ENCODE measurements at regions not wholly inside any gene's neighbourhood (a gene's known extent, or its start where the extent isn't known, plus 50 kb on each side); places are given as distances from the start of the nearest gene placed in this dataset.
A peak's percentile ranks its signal among the peaks of the same experiment; 100 is the strongest.

DNA sequence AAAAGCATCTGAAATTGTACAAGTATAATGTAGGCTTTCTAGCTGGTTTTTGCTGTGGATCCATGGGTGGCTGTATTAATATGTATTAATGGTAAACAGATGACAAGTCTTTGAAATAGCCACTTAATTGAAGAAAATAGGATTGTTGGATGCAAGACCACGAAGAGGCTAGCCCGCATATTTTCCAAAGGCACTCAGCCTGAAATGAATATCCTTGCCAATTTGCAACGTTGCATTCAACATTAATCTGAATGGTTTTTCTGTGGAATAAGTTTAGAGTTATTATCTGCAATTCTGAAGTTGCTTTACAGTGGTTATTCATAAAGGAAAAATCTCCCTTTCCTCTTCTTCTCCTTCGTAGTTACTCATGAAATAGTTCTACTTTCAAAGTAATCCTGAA, 86.2 kb upstream of the SPATS2L start:
- no peak for DNase-seq

DNA sequence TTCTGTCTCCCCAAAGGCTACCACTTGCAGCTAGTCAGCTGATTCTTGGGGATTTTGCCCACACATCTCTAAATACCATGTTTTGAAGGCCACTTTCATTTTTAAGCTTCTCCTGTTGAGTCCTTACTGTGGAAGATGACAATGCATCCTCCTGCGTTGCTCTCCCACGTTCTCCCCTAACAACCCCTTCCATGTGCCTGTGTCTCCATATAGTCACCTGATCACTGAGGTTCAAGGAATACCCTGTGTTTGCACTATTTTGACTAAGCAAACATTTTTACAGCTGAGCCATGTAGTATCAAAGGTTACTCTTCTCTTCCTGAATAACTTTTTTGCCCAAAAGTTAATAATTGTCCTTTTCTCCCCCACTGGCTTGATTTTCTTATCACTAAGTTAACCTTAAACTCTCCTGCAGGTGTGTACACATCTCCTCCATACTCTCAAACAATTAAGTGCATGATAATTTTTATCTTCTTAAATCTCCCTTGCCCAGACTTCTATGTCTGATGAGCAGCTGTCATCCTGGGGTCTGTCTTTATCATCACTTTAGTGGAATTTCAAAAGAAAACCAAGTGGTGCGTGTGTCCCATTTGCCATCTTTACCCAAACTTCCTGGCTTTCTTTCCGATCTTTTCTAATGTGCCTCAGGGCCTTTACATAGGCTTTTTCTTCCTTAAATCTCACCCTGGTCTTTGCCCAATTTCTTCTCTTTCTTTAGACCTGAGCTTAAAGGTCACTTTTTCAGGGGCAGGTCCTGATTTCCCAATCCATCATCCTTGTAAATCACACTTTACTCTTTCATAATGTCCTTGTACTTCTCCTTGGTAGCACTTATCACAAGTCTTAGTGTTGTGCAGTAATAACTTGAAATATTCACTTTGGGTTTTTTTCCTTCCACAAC, 85.2 kb upstream of the SPATS2L start:
- no peak for DNase-seq

DNA sequence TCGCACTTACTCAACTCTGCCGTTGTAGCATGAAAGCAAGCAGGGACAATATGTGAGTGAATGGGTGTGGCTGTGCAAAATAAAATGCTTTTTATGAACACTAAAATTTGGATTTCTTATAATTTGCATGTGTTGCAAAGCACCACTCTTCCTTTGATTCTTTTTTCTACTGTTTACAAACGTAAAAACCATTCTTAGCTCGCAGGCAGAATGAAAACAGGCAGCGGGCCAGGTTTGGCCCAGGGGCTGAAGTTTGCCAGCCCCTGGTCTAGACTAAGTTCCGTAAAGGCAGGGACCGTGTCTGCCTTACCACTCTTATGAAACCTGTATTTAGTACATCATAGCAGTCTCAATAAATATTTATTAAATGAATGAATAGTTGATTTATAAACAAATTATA, 83.7 kb upstream of the SPATS2L start:
- no peak for DNase-seq

DNA sequence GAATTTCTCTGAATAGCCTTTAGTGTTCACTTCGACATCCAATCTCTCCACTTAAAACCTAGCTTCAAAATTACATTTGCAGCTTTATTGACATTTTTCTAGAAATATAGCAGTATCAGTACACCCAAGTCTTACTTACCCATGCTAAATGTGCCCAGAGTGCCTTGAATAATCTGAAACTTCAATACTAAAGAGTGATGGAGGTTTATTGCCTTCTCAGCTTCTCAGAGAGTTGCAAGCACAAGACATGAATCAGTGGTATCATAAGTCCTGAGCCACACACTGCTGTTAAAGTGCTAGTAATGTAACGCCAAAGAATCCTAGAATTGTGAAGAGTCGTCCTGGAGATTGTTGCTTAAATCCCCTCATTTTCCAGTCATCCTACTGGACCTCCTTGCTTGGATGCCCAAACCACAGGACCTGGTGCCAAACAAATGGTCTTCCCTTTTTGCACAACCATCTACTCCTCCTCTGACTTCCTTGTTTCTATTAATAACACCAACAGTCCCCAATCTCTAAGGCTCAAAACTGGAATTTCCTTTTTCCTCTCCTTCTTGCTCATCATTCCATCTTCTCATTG, 83.2 kb upstream of the SPATS2L start:
- DNase-seq = peak; percentile 10

DNA sequence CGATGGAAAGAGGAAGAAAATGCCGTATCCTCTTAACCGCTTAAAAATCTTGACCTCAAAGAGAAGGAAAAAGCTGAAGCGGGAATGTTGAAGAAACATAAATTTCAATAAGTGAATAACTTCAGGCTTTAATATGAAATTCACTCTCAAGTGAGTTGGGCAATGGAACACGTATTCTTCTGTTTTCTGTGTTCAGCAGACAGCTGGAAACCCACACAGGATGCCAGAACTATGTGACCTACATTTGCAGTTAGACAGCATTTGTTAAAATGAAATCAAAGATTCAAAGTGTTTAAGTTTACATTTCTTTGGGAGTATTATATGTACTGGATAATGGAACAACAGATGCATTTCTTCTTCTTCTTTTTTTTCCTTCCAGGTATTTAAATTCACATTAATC, 80.5 kb upstream of the SPATS2L start:
- no peak for DNase-seq

DNA sequence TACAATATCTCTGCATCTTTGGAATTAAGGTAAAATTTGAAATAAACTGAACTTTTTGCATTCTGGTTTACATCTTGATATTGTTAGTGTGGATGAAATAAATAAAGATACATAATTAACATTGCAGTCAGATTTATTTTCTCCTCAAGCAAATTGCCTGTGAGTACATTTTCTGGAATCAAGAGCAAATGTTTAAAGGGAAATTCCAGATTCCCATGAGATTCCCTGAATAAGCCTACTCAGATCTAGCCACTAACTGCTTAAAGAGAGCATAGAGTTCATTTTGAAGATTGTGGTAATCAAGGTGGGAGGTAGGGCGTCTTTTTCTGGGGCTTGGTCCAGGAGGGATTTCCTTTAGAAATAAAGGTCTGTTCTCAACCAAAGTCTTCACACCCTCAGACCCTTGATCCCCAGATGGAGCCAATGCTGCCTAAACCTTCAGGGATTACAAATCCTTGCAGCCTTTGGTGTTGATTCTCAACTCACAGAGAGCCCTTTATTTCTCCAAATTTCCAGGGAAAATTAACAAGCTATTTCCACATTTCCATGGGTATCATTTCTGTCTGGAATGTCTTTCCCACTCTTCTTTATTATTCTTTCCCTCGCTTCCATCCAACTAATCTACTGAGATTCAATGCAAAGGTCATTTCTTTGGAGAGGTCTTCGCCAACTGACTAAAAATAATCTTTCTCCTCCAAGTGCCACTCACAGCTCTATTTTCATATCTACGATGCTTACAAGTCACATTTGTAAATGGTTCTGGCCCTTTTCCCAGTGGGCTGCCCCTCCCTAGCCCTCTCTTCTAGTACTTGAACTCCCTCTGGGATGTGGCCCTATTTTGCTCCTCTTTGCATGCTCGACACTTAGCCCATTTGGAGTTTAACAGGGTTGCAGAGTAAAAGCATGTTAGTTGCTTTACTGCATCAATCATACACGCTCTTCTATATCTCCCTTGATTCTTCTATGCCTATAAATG, 79.8 kb upstream of the SPATS2L start:
- DNase-seq = no peak

DNA sequence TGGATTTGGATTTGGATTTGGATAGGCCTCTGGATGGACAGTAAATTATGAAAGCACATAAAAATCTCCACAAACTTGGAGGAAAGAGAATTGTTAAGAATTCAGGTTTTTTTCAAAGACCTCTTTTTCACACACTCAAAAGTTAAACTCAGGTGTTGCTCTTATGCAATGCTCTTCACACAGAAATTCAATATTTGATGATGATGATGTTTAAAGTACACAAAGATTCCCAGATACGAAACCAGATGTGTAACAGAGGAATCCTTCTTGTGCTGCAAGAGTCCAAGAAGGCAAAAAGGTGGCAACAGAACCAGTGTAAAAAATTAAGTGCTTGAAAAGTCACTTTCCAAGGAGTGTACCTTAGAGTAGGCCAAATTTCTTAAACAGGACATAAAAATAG, 75.8 kb upstream of the SPATS2L start:
- no peak for DNase-seq

DNA sequence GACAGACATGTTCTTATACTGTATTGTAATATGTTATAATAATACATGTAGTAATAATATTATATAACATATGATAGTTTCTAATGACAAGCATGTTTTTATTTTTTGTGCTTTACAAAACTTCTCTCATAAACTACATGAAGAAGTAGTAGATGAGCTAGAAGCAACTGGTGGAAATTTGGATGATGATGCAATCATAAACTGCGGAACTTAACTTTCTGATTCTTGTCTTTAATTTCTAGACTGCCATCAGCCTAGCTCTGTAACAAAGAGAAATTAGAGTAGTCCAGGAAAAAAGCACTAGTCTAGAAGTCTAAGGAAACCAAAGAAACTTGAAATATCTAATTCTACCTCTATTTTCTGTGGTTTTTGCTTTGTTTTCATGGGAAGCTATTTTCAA, 71.0 kb upstream of the SPATS2L start:
- no peak for DNase-seq

DNA sequence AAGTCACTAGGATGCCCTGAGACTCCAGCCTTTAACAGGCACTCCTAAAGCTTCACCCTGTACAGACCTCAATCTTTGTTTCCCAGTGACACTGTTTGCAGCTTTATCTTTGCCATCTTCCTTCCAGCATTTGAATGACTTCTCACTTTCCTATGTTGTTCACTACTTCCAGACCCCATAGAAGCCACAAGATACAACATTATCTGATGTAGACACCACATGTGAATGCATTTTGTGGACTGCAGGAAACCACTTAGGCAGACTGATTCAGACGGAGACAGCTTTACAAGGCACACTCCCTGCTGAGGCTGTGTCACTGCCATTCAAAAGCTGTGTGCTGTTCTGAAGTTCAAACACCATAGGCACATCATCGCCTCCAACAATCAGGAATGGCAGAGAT, 67.3 kb upstream of the SPATS2L start:
- no peak for DNase-seq

DNA sequence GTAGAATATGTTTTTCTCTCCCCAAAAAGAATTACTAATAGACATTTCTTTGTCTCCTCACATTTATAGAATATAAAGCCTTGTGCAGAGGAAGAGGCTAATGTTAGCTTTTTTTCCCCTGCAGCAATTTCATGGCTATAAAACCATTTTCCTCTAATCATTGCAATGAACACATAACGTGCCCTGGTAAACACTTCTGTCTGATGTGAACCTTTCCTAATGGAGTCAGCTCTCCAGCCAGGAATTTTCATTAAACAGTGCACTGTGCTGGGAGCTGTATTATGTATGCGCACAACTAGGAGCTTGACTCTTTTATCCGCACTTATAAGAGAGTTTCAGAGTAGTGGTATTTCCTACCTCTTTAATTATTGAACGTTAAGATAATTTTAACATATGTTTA, 63.9 kb upstream of the SPATS2L start:
- no peak for DNase-seq

DNA sequence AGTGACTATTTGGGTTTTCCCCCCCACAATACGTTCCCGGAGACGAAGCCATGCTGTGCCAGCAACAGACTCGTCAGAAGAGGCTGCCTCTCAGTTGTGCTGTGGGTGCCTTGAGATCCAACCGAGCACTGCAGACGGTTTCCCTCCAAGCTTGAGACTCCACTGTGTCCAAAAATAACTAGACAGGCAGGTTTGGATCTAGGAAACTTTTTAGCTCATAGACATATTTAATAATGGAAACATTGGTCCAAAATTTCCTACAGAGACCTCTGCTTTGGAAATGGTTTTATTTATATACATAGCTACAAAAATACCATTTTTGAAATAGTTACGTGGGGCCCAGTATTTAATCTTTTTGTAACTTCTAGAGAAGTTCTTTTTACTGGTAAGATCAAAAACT, 63.1 kb upstream of the SPATS2L start:
- DNase-seq = no peak

DNA sequence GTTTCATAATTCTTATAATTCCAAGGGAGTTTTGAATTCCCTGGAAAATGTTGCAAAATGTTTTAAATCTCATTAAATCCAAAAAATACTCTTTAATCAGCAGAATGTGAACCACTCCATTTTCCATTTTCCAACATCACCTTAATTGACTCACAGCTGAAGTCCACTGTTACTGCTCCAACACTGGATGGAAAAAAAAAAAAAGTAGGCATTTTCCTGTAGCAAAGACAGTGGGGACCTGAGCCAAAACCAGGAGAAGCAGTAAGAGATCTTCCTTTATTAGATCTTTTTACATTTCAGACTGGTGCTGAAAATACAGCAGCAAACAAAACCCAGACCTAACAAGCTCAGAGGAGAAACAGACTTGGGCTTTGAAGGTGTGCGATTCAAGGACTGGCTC, 62.4 kb upstream of the SPATS2L start:
- no peak for DNase-seq

DNA sequence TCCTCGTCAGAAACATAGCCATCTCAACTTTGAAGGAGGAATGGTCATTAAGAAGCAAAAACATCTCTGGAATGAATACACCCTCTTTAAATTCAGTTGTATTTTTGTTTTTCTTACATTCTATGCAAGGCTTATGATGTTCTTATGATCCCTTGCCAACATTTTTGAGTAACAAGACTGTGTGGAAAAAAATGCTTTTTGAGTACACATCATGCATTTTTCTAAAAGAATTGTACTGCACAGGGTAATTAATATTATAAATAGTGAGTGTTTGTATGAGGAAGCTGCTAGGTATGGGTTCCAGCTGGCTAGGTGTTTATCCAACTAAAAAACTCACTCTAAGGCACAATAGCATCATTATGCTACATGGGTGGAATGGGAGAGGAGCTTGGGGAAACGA, 59.0 kb upstream of the SPATS2L start:
- no peak for DNase-seq

DNA sequence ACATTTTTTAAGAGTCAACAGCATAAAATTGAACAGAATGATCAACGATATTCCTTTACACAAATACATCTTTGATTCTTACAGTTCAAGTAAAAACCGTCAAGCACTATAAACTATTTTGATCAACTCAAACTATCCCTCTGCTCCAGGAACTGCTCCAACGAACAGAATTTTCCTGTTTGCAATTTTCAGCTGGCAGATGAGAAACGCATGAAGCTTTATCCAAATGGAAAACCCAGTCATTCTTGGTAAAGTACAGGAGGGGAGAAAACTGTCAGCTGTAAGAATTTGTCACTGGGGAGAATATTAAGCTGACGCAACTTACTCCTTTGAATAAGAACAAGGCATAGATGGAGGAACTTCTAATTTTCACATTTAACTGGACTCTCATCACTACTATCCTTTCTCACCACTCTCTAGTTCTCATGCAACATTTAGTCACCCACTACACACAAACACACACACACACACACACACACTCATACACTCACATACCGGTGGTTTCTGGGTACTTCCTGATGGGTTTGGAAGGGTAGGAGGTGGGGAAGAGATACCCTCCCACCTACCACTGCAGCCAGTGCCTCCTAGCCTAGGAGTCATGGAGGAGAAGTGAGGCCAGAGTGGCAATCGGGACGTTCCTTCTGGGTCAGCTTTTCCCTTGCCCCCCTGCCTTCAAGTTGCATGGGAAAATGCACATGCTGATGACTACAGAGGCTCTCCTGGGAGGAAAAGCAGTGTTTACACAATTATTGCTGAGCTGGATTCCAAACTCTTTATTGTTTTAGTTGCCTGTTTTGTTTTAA, 54.0 kb upstream of the SPATS2L start:
- DNase-seq = peak; percentile 24

DNA sequence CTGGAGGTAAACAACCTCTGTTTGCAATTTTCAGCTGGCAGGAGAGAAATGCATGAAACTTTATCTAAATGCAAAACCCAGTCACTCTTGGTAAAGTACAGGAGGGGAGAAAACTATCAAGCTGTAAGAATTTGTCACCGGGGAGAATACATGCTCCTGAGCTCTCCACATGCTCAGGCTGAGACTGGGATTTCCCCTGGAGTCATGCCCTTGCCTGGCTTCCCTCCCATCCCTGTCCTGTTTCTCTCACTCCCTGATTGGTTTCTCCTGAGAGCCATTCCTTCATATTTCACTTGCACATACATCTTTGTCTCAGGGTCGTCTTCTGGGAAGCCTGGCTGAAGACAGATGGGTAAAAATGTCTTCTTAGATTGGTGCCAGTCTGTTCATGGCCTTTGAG, 52.9 kb upstream of the SPATS2L start:
- no peak for DNase-seq

DNA sequence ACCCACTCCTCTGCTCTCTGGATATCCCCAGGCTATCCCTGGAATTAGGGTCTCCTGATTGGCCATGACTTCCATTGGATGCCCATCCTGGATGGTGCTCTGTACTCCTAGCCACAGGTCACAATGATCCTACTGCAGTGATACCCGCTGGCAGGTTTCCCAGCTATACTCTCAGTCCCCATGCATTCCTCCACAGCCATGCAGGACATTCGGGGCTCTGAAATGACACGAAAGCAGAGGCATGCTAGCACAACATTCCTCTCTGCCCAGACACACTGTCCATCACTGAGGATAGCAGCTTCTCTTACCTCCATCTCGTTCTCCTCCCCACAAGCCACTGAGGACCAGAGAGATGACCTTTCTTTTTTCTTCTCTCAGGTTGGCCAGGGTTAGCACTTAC, 51.7 kb upstream of the SPATS2L start:
- DNase-seq = no peak

DNA sequence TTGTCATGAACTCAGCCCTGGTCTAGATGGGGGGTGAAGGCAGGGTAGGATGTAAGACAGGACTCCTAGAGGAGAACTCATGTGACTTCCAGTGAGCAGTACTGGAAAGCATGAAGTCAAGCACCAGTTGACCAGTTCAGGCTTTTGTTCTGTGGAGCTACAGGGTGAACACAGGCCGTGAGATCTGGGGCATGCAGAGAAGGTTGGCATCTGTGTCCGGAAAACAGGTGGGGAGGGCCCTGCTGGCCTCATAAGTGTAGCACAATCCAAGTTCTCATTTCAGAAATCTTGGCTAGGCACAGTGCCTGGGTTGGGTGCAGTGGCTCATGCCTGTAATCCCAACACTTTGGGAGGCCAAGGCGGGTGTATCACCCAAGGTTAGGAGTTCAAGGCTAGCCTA, 50.9 kb upstream of the SPATS2L start:
- DNase-seq = no peak
